Calu3 (cell line): ENCODE measurements at regions not wholly inside any gene's neighbourhood (a gene's known extent, or its start where the extent isn't known, plus 50 kb on each side); places are given as distances from the start of the nearest gene placed in this dataset.
"Not testable (repeated sequence)": the region's sequence is repeated elsewhere in the genome, so short reads cannot be mapped to it uniquely, and the experiment has no call there.

Experiments
- BruUV-seq: library from RNA; stranded (reverse); fragments of 400-500 nt; replicated peaks from 2 replicates; lab custom pipeline; 2021; lab: Mats Ljungman, UMichigan
- CTCF ChIA-PET: fragments of 300-600 bp; sonication (Branson Sonifier 250); formaldehyde crosslinking; loops from one replicate; lab custom pipeline; 2022; ENCODE audit warnings: antibody characterized with exemption; lab: Charles Lee
- DNase-seq: peaks from one replicate; pipeline ENCODE4 v3.0.0; 2022
- H3K27ac Mint-ChIP-seq: one replicate; pipeline ENCODE4 v1.8.0; 2022; ENCODE audit warnings: mixed read lengths; ENCODE audit not compliant: unreplicated experiment
- H3K27me3 Mint-ChIP-seq: one replicate; pipeline ENCODE4 v1.8.0; 2022; ENCODE audit warnings: mixed read lengths; ENCODE audit not compliant: unreplicated experiment
- H3K36me3 Mint-ChIP-seq: one replicate; pipeline ENCODE4 v1.8.0; 2022; ENCODE audit warnings: mild to moderate bottlenecking, moderate library complexity, mixed read lengths; ENCODE audit not compliant: insufficient read depth, unreplicated experiment
- H3K4me1 Mint-ChIP-seq: one replicate; pipeline ENCODE4 v1.8.0; 2022; ENCODE audit warnings: mild to moderate bottlenecking, low read depth, mixed read lengths; ENCODE audit not compliant: unreplicated experiment
- H3K4me3 Mint-ChIP-seq: one replicate; pipeline ENCODE4 v1.8.0; 2022; ENCODE audit warnings: mild to moderate bottlenecking, low read depth, moderate library complexity, mixed read lengths; ENCODE audit not compliant: unreplicated experiment
- H3K9me3 Mint-ChIP-seq: one replicate; pipeline ENCODE4 v1.8.0; 2022; ENCODE audit warnings: low read depth, mixed read lengths; ENCODE audit not compliant: unreplicated experiment
- CTCF ChIP-seq: fragments of 200-600 bp; IDR thresholded peaks from one replicate; pipeline ENCODE4 v1.8.0; 2022; ENCODE audit warnings: antibody characterized with exemption; ENCODE audit not compliant: unreplicated experiment
- intact Hi-C: fragments of 100-400 bp; cut with micrococcal nuclease; formaldehyde crosslinking; loops from one replicate; pipeline ENCODE4 v1.10.0; 2022; ENCODE audit not compliant: unreplicated experiment

GRCh38 chr6:91075244-91075976 is 488.5 kb upstream of the MAP3K7 start:
- no peak overlapping the region for H3K4me3 Mint-ChIP-seq
- TF ChIP-seq CTCF = no peak
- no peaks in the 10 kb centered on the region for H3K4me1 Mint-ChIP-seq
- intact Hi-C loops = no loop called here
- DNase-seq = no peak
- no peaks in the 10 kb centered on the region for H3K36me3 Mint-ChIP-seq
- BruUV-seq = no TSS peak
- H3K27ac Mint-ChIP-seq = no peak overlapping the region
- CTCF ChIA-PET = no interaction called here
- no peaks in the 10 kb centered on the region for H3K9me3 Mint-ChIP-seq
- H3K27me3 Mint-ChIP-seq = no peaks in the 10 kb centered on the region

GRCh38 chr6:91063362-91063761 is 476.5 kb upstream of the MAP3K7 start:
- CTCF ChIA-PET = no interaction called here
- H3K4me3 Mint-ChIP-seq = no peak overlapping the region
- no TSS peak for BruUV-seq
- H3K27ac Mint-ChIP-seq = no peak overlapping the region
- intact Hi-C loops = no loop called here
- no peaks in the 10 kb centered on the region for H3K4me1 Mint-ChIP-seq
- TF ChIP-seq CTCF = no peak
- no peaks in the 10 kb centered on the region for H3K36me3 Mint-ChIP-seq
- H3K9me3 Mint-ChIP-seq = no peaks in the 10 kb centered on the region
- DNase-seq = no peak
- no peaks in the 10 kb centered on the region for H3K27me3 Mint-ChIP-seq

- CTCF ChIA-PET = no interaction called here
- H3K4me3 Mint-ChIP-seq = no peak overlapping the region
- H3K36me3 Mint-ChIP-seq = no peaks in the 10 kb centered on the region
- no peak overlapping the region for H3K27ac Mint-ChIP-seq
- intact Hi-C loops = no loop called here
- BruUV-seq = no TSS peak
- H3K9me3 Mint-ChIP-seq = peaks cover 4% of the 10 kb centered on the region
- no peak for TF ChIP-seq CTCF
- H3K4me1 Mint-ChIP-seq = no peaks in the 10 kb centered on the region
- H3K27me3 Mint-ChIP-seq = no peaks in the 10 kb centered on the region
- DNase-seq = no peak
Measured at GRCh38 chr6:91057689-91058088, 470.8 kb upstream of the MAP3K7 start.

GRCh38 chr6:91055959-91056358 is 469.1 kb upstream of the MAP3K7 start:
- intact Hi-C loops = no loop called here
- DNase-seq = no peak
- H3K27me3 Mint-ChIP-seq = no peaks in the 10 kb centered on the region
- peaks cover 4% of the 10 kb centered on the region for H3K9me3 Mint-ChIP-seq
- BruUV-seq = no TSS peak
- CTCF ChIA-PET = no interaction called here
- H3K36me3 Mint-ChIP-seq = no peaks in the 10 kb centered on the region
- H3K4me3 Mint-ChIP-seq = no peak overlapping the region
- no peaks in the 10 kb centered on the region for H3K4me1 Mint-ChIP-seq
- no peak overlapping the region for H3K27ac Mint-ChIP-seq
- TF ChIP-seq CTCF = no peak

GRCh38 chr6:91052473-91053450 is 465.9 kb upstream of the MAP3K7 start:
- CTCF ChIA-PET, H3K36me3 Mint-ChIP-seq, DNase-seq, H3K4me3 Mint-ChIP-seq, H3K4me1 Mint-ChIP-seq, H3K27me3 Mint-ChIP-seq, H3K9me3 Mint-ChIP-seq, BruUV-seq, intact Hi-C loops, H3K27ac Mint-ChIP-seq: not testable (repeated sequence)
